ENCODE measurements at regions not wholly inside any gene's neighbourhood (a gene's known extent, or its start where the extent isn't known, plus 50 kb on each side); places are given as distances from the start of the nearest gene placed in this dataset.

DNA sequence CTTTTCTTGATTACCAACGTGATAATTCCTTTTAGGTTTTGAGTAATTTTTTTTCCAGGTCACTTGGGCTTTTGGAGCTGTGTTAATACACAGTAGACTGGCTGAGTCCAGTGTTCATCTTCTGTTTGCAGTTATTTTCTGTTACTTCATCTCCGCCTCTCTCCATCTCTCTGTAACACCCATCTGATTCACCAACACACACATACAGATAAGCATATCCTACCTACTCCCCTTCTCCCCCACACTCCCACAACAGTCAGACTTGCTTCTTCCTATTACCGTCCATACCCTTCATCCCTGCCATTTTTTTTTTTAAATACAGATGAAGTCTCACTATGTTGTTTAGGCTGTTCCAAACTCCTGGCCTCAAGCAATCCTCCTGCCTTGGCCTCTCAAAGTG lies 72.7 kb upstream of the MANSC4 start:
- Mint-ChIP-seq H3K4me3 (ENCODE audit: unreplicated experiment) (no peak overlapping the region), H3K9me3 (ENCODE audit: unreplicated experiment) (no peaks in the 10 kb centered on the region), H3K36me3 (ENCODE audit: low read depth, unreplicated experiment) (no peaks in the 10 kb centered on the region), H3K4me1 (ENCODE audit: unreplicated experiment) (no peaks in the 10 kb centered on the region), H3K27me3 (ENCODE audit: unreplicated experiment) (no peaks in the 10 kb centered on the region), H3K27ac (ENCODE audit: unreplicated experiment) (no peak overlapping the region)
- TF ChIP-seq, protein P1, sequence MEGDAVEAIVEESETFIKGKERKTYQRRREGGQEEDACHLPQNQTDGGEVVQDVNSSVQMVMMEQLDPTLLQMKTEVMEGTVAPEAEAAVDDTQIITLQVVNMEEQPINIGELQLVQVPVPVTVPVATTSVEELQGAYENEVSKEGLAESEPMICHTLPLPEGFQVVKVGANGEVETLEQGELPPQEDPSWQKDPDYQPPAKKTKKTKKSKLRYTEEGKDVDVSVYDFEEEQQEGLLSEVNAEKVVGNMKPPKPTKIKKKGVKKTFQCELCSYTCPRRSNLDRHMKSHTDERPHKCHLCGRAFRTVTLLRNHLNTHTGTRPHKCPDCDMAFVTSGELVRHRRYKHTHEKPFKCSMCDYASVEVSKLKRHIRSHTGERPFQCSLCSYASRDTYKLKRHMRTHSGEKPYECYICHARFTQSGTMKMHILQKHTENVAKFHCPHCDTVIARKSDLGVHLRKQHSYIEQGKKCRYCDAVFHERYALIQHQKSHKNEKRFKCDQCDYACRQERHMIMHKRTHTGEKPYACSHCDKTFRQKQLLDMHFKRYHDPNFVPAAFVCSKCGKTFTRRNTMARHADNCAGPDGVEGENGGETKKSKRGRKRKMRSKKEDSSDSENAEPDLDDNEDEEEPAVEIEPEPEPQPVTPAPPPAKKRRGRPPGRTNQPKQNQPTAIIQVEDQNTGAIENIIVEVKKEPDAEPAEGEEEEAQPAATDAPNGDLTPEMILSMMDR (IDR thresholded peaks at IDR 0.05; ENCODE audit: unreplicated experiment): no peak
- DNase-seq (ENCODE audit: low spot score): no peak

Measured in endothelial cell (in vitro differentiated cells).